ENCODE measurements at regions not wholly inside any gene's neighbourhood (a gene's known extent, or its start where the extent isn't known, plus 50 kb on each side); places are given as distances from the start of the nearest gene placed in this dataset.

- TF ChIP-seq, protein P1, sequence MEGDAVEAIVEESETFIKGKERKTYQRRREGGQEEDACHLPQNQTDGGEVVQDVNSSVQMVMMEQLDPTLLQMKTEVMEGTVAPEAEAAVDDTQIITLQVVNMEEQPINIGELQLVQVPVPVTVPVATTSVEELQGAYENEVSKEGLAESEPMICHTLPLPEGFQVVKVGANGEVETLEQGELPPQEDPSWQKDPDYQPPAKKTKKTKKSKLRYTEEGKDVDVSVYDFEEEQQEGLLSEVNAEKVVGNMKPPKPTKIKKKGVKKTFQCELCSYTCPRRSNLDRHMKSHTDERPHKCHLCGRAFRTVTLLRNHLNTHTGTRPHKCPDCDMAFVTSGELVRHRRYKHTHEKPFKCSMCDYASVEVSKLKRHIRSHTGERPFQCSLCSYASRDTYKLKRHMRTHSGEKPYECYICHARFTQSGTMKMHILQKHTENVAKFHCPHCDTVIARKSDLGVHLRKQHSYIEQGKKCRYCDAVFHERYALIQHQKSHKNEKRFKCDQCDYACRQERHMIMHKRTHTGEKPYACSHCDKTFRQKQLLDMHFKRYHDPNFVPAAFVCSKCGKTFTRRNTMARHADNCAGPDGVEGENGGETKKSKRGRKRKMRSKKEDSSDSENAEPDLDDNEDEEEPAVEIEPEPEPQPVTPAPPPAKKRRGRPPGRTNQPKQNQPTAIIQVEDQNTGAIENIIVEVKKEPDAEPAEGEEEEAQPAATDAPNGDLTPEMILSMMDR (IDR thresholded peaks at IDR 0.05) = no peak
- no peak for TF ChIP-seq POLR2AphosphoS5 (IDR thresholded peaks at IDR 0.05)
Measured at GRCh38 chr20:11221046-11221445, 547.2 kb upstream of the JAG1 start.
